22Rv1 (cell line): ENCODE measurements at regions not wholly inside any gene's neighbourhood (a gene's known extent, or its start where the extent isn't known, plus 50 kb on each side); places are given as distances from the start of the nearest gene placed in this dataset.

Experiments used
- H3K27ac ChIP-seq: fragments of 450-650 bp; 2 replicates; pipeline ENCODE4 v1.5.1; 2017
- ZFX ChIP-seq: fragments of 450-650 bp; IDR thresholded peaks from 2 replicates; pipeline ENCODE4 v1.6.1; 2017; ENCODE audit warnings: antibody characterized with exemption, borderline replicate concordance
- TF ChIP-seq, protein P1 (sequence below): fragments of 450-650 bp; IDR thresholded peaks from 2 replicates; pipeline ENCODE4 v1.5.1; 2017; ENCODE audit warnings: mild to moderate bottlenecking

DNA sequence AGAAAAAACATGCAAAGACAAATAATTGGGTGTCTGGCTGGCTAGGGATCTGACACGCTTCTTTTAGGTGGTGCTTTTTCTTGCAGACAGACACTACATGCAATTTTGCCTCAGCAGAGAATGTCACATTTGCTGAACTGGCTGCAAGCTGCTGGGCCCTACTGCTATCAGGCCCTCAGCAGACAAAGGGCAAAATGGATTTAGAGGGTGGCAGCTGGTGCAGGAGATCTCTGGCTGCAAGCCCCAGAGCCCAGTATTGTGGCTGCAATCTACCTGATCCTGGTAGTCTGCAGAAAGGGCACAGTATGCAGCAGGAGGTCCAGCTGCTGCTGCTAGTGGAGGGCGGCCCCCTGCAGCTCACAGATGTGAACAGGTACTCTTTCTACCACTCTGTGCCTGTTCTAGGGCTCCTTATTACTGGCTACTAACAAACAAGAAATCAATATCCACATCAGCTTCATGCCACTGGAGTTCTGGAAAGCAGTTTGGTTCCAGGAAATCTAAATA lies 796.7 kb upstream of the CELF4 start:
- no peak overlapping the region for H3K27ac ChIP-seq
- no peak for TF ChIP-seq ZFX
- TF ChIP-seq, protein P1, sequence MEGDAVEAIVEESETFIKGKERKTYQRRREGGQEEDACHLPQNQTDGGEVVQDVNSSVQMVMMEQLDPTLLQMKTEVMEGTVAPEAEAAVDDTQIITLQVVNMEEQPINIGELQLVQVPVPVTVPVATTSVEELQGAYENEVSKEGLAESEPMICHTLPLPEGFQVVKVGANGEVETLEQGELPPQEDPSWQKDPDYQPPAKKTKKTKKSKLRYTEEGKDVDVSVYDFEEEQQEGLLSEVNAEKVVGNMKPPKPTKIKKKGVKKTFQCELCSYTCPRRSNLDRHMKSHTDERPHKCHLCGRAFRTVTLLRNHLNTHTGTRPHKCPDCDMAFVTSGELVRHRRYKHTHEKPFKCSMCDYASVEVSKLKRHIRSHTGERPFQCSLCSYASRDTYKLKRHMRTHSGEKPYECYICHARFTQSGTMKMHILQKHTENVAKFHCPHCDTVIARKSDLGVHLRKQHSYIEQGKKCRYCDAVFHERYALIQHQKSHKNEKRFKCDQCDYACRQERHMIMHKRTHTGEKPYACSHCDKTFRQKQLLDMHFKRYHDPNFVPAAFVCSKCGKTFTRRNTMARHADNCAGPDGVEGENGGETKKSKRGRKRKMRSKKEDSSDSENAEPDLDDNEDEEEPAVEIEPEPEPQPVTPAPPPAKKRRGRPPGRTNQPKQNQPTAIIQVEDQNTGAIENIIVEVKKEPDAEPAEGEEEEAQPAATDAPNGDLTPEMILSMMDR: no peak

DNA sequence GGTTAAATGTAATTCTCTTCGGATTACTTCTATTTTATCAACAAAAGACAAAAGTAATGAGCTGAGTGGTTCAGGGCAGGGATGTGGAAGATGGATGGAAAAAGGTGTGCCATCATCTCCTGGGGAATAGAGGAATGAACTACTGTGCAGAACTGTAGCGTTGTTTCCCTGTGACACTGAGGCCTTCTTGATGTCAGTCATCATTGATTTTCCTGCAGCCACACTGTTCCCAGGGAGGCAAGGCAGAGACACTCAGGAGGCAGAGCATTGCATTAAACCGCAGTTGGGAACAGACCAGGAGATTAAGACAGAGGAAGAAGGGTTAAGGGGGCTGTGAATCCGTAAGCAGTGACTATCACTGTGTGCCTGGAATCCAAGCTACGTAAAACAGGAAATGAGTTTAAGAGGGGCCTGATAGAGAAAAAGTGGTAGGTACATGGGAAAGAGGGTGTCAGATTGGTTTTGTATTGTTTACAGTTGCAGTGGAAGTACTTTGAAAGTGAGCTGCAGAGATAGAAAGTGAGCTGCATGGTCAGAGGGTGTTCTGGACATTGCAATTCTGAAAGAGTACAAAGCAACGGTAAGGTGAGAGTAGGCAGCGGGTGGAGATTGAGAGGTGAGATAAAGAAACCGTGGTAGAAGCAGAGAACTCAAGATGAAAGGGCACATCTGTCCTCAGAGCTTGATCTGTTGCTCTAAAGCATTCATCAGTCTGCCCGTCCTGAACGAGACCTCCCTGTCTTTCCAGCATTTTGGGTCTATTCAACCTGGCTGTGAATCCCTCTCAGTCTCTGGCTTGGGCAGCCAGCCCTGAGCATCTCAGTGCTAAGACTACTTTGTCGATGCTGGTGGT lies 793.4 kb upstream of the CELF4 start:
- H3K27ac ChIP-seq: no peak overlapping the region
- TF ChIP-seq, protein P1: no peak
- no peak for TF ChIP-seq ZFX

DNA sequence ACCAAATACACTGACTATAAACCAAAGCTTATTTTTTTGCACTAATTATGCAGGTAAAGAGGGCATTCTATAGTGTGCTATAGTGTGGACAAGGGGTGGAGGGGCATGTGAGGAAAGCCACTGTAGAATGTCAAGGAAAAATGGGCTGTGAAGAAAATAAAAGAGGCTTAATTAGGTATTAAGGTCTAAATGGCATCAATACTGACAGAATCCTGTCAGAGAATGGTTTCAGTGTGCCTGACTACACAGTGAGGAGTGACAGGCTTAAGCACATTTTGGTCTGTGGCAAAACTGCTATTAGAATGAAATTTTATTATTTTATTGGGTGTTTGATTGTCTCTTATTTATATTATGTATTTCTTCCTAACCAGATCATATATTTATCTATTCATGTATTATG lies 787.6 kb upstream of the CELF4 start:
- TF ChIP-seq ZFX: no peak
- TF ChIP-seq, protein P1: no peak
- no peak overlapping the region for H3K27ac ChIP-seq

DNA sequence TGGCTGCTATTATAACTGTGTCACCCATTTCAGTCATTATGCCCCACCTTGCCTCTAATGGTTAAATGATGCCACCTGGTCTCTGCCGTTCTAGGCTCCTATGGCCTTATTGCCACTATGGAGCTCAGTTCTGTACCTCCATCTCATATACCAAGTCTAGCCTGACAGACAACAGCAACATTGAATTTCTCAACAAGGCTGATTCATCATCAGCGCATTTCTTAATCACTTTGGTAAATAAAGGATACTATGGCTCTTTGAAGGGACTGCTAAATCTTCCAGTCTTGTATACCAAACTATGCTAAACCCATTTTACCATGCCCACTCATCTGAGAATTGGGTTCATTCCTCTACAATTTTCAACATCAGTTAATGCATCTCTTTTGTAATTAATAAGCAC lies 784.5 kb upstream of the CELF4 start:
- TF ChIP-seq, protein P1: no peak
- TF ChIP-seq ZFX: no peak
- H3K27ac ChIP-seq: no peak overlapping the region

DNA sequence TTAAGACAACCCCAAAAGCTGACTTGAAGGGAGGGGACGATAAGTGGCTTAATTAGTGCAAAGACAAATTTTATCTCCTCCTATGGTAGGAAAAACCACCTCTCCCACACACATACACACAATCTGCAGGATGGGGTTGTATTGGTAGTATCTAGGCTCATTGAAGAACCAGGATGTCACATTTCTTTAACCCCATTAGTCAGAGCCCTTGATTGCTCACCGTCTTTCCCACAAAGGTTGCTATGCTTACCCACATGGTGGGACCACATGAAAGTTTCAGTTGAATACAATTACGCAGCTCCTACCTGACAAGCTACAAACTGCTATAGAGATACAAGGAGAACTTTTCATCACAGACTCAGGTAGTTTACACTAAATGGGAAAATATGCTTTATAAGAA lies 765.0 kb upstream of the CELF4 start:
- no peak for TF ChIP-seq ZFX
- TF ChIP-seq, protein P1: no peak

DNA sequence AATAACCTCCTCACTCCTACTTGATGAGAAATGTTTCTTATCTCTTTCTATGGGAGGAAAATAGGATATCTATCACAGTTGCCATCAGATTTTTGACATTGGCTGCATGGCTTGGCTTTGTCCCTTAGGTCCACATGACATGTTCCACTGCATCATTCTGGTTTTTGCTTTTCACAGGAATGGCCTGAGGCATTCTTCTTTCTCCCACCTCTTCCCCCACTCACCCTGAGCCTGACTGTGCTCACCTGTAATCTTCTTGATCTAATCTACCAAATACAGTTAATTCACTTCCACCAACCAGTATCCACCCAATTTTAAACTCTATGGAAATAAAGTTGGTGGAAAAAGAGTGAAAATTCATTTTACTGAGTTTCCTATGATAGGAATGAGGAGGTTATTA lies 763.5 kb upstream of the CELF4 start:
- no peak for TF ChIP-seq ZFX
- TF ChIP-seq, protein P1: no peak
- H3K27ac ChIP-seq: no peak overlapping the region

More for the DNA sequence above, 765.0 kb upstream of the CELF4 start:
- H3K27ac ChIP-seq: no peak overlapping the region

DNA sequence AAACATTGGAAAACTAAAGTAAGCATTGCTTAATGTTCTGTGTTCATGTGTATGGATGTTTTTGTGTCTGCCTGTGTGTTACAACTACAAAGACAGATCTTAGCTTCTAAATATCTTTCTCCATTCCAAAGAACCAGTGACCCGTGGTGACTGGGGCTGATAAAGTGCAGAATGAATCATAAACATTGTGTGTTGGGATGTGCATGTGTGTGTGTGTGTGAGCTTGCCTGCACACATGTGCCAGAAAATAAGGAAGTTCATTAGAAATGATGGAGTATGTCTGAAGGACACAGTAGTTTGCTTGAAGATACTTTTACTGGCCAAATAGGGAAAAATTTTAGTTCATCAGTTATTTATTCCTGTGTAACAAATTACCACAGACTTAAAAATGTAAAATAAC lies 756.6 kb upstream of the CELF4 start:
- no peak for TF ChIP-seq ZFX
- TF ChIP-seq, protein P1: no peak
- H3K27ac ChIP-seq: no peak overlapping the region
